Stomach smooth muscle (tissue), 2 donors: ENCODE measurements at regions not wholly inside any gene's neighbourhood (a gene's known extent, or its start where the extent isn't known, plus 50 kb on each side); places are given as distances from the start of the nearest gene placed in this dataset.
"Not testable (repeated sequence)": the region's sequence is repeated elsewhere in the genome, so short reads cannot be mapped to it uniquely, and the experiment has no call there.

Experiments used
- H3K27ac ChIP-seq: one replicate; pipeline ENCODE4 v1.7.0; 2013; ENCODE audit warnings: mild to moderate bottlenecking, low read length, inconsistent platforms
- H3K27me3 ChIP-seq, 2 donors: one replicate each; pipeline ENCODE4 v1.7.0; 2013; ENCODE audit warnings: low read length in 2 of 2; ENCODE audit not compliant: insufficient read depth in 2 of 2, control insufficient read depth in 1 of 2
- H3K36me3 ChIP-seq, 2 donors: one replicate each; pipeline ENCODE4 v1.7.0; 2013; ENCODE audit warnings: low read length in 2 of 2; ENCODE audit not compliant: control insufficient read depth in 2 of 2, insufficient read depth in 2 of 2
- H3K4me1 ChIP-seq: one replicate; pipeline ENCODE4 v1.7.0; 2013; ENCODE audit warnings: low read length; ENCODE audit not compliant: control insufficient read depth, insufficient read depth
- H3K4me3 ChIP-seq, 2 donors: one replicate each; pipeline ENCODE4 v1.7.0; 2013; ENCODE audit warnings: low read length in 2 of 2
- H3K9ac ChIP-seq, 2 donors: one replicate each; pipeline ENCODE4 v1.7.0; 2013; ENCODE audit warnings: low read length in 2 of 2, mild to moderate bottlenecking in 1 of 2
- H3K9me3 ChIP-seq, 2 donors: one replicate each; pipeline ENCODE4 v1.7.0; 2013; ENCODE audit warnings: low read length in 2 of 2; ENCODE audit not compliant: control insufficient read depth in 2 of 2
- donor health status: healthy.
- donor health status: Pancreatic carcinoma.

- no peak overlapping the region for H3K9ac ChIP-seq
- H3K4me3 ChIP-seq, result no peak overlapping the region
- H3K27me3 ChIP-seq, result no peaks in the 10 kb centered on the region
- H3K36me3 ChIP-seq, result no peaks in the 10 kb centered on the region
- no peak overlapping the region for H3K27ac ChIP-seq
- H3K9me3 ChIP-seq, result no peaks in the 10 kb centered on the region
- H3K4me1 ChIP-seq, result no peaks in the 10 kb centered on the region
These were observed 592.4 kb downstream of the EPM2A start for GRCh38 chr6:145142958-145143357.

GRCh38 chr6:145143379-145143778 is 591.9 kb downstream of the EPM2A start:
- no peak overlapping the region for H3K27ac ChIP-seq
- no peak overlapping the region for H3K9ac ChIP-seq
- no peak overlapping the region for H3K4me3 ChIP-seq
- H3K9me3 ChIP-seq, result no peaks in the 10 kb centered on the region
- H3K4me1 ChIP-seq, result peaks cover under 1% of the 10 kb centered on the region
- H3K27me3 ChIP-seq, result no peaks in the 10 kb centered on the region
- H3K36me3 ChIP-seq, result no peaks in the 10 kb centered on the region

- H3K4me3 ChIP-seq, result no peak overlapping the region
- H3K27me3 ChIP-seq, result no peaks in the 10 kb centered on the region
- H3K36me3 ChIP-seq, result no peaks in the 10 kb centered on the region
- H3K9ac ChIP-seq, result no peak overlapping the region
- H3K27ac ChIP-seq, result no peak overlapping the region
- H3K9me3 ChIP-seq, result no peaks in the 10 kb centered on the region
- H3K4me1 ChIP-seq, result peaks cover 2% of the 10 kb centered on the region
These were observed 587.8 kb downstream of the EPM2A start for GRCh38 chr6:145147559-145147958.

DNA sequence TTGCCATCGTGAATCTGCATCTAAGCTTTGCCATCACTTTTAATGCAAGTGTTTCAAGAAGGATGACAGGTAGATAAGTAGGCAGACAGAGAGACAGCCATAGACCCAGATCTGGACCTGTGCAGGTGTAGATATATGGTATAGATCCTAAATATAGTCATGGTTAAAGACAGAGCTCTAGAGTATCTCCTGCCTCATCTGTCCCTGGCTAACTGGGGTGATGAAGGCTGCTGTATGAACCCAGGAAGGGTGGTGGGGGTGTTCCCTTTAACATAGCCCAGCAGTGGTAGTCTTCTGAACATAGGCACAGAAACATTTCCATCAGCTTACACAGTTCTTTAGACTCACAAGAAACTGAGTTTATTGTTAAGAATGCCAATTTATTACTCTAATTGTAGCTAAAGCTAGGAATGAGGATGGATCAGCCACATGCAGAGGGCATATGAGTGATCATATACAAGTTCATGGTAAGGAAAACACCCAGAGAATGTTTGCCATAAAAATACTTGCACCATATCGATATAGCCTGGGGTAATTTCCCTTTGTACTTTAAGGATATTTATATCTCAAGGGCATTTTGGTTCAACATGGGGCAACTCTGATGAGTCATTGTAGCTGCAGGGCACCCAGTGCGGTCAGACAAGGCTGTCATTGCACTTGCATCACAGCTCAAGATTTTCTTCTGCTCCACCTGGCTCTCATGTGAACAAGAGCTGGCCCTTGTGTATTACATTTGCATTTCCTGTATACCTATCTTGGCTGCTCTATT is 587.2 kb downstream of the EPM2A start:
- no peak overlapping the region for H3K27ac ChIP-seq
- no peaks in the 10 kb centered on the region for H3K36me3 ChIP-seq
- H3K4me1 ChIP-seq, result peaks cover 2% of the 10 kb centered on the region
- H3K9ac ChIP-seq, result no peak overlapping the region
- H3K4me3 ChIP-seq, result no peak overlapping the region
- H3K27me3 ChIP-seq, result no peaks in the 10 kb centered on the region
- no peaks in the 10 kb centered on the region for H3K9me3 ChIP-seq

- H3K9ac ChIP-seq, result no peak overlapping the region
- H3K36me3 ChIP-seq, result no peaks in the 10 kb centered on the region
- H3K27me3 ChIP-seq, result no peaks in the 10 kb centered on the region
- H3K4me1 ChIP-seq, result peaks cover 2% of the 10 kb centered on the region
- H3K9me3 ChIP-seq, result no peaks in the 10 kb centered on the region
- no peak overlapping the region for H3K27ac ChIP-seq
- H3K4me3 ChIP-seq, result no peak overlapping the region
These were observed 586.5 kb downstream of the EPM2A start for GRCh38 chr6:145148776-145149175.

- Histone ChIP-seq H3K36me3 (no peaks in the 10 kb centered on the region), H3K27ac (no peak overlapping the region), H3K9me3 (no peaks in the 10 kb centered on the region), H3K9ac (no peak overlapping the region), H3K27me3 (no peaks in the 10 kb centered on the region), H3K4me1 (peaks cover 2% of the 10 kb centered on the region), H3K4me3 (no peak overlapping the region)
These were observed 583.7 kb downstream of the EPM2A start for GRCh38 chr6:145151624-145152023.

DNA sequence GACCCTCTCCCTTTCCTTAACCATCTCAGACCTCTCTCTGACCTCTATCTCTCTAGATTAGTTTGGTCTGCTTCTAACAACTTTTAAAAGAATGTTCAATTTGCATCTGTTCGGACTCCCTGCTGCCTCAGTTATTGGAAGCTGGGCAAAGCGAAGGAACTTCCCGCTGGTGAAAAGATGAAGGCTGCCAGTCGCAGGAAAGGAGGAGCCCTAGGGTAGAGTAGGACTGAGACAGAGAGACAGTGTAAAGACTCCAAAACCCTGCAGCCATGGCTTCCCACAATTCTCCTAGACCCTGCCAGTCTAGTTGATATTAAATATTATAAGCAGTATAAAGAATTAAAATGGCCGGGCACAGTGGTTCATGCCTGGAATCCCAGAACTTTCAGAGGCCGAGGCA is 581.8 kb downstream of the EPM2A start:
- Histone ChIP-seq H3K27ac (no peak overlapping the region), H3K4me3 (no peak overlapping the region), H3K36me3 (no peaks in the 10 kb centered on the region), H3K9ac (no peak overlapping the region), H3K9me3 (peaks cover 0 to 7% of the 10 kb centered on the region in 2 donors), H3K27me3 (no peaks in the 10 kb centered on the region), H3K4me1 (peaks cover under 1% of the 10 kb centered on the region)

DNA sequence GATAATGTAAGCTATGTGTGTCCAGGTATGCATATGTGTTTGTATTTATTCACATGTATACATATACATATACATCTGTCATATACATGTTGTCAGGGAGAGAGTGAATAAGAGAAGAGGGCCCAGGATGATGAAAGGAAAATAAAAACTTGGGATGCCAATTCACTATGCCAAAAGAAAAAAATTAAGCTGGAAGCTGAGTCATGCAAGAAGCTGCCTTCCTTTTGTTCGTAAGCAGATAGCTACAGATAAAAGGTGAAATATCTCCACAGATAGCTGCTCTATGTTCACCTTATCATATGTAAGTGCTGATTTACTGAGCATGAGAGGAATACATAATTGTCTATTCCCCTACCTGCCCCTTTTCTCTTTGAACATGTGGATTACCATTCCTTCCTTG is 579.9 kb downstream of the EPM2A start:
- H3K4me1 ChIP-seq, result no peaks in the 10 kb centered on the region
- H3K9me3 ChIP-seq, result peaks cover 5 to 10% of the 10 kb centered on the region in 2 donors
- no peaks in the 10 kb centered on the region for H3K27me3 ChIP-seq
- no peaks in the 10 kb centered on the region for H3K36me3 ChIP-seq
- H3K27ac ChIP-seq, result no peak overlapping the region
- H3K9ac ChIP-seq, result no peak overlapping the region
- H3K4me3 ChIP-seq, result no peak overlapping the region

- H3K36me3 ChIP-seq, result no peaks in the 10 kb centered on the region
- H3K9me3 ChIP-seq, result peaks cover 5 to 10% of the 10 kb centered on the region in 2 donors
- no peaks in the 10 kb centered on the region for H3K27me3 ChIP-seq
- no peaks in the 10 kb centered on the region for H3K4me1 ChIP-seq
- no peak overlapping the region for H3K9ac ChIP-seq
- no peak overlapping the region for H3K4me3 ChIP-seq
- no peak overlapping the region for H3K27ac ChIP-seq
These were observed 579.2 kb downstream of the EPM2A start for GRCh38 chr6:145155873-145156782.

DNA sequence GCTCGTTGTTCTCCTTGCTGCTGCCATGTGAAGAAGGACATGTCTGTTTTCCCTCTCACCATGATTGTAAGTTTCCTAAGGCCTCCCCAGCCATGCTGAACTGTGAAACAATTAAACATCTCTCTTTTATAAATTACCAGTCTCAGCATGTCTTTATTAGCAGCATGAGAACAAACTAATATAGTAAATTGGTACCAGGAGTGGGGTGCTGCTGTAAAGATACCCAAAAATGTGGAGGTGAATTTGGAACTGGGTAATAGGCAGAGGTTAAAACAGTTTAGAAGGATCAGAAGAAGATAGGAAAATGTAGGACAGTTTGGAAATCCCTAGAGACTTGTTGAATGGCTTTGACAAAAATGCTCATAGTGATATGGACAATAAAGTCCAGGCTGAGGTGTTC is 576.7 kb downstream of the EPM2A start:
- not testable (repeated sequence) for H3K4me3 ChIP-seq, H3K27me3 ChIP-seq, H3K36me3 ChIP-seq, H3K27ac ChIP-seq, H3K4me1 ChIP-seq, H3K9ac ChIP-seq
- H3K9me3 ChIP-seq, result peaks cover 5 to 10% of the 10 kb centered on the region in 2 donors

GRCh38 chr6:145159921-145160320 is 575.4 kb downstream of the EPM2A start:
- no peak overlapping the region for H3K27ac ChIP-seq
- H3K27me3 ChIP-seq, result no peaks in the 10 kb centered on the region
- no peak overlapping the region for H3K4me3 ChIP-seq
- peaks cover 5 to 10% of the 10 kb centered on the region in 2 donors for H3K9me3 ChIP-seq
- no peaks in the 10 kb centered on the region for H3K36me3 ChIP-seq
- H3K9ac ChIP-seq, result no peak overlapping the region
- no peaks in the 10 kb centered on the region for H3K4me1 ChIP-seq
